PC-3 (cell line): ENCODE measurements at regions not wholly inside any gene's neighbourhood (a gene's known extent, or its start where the extent isn't known, plus 50 kb on each side); places are given as distances from the start of the nearest gene placed in this dataset.

Source experiments
- ATAC-seq: fragments of 200-7000 bp; cut with Tn5 transposase; 2 replicates; pipeline ENCODE4 v1.9.1; 2020; ENCODE audit warnings: mild to moderate bottlenecking, moderate library complexity
- BruUV-seq: library from RNA; stranded (reverse); fragments of 400-500 nt; replicated peaks from 2 replicates; lab custom pipeline; 2021; lab: Mats Ljungman, UMichigan
- CTCF ChIA-PET: fragments of 300-600 bp; sonication (Branson Sonifier 250); formaldehyde crosslinking; loops from one replicate; lab custom pipeline; 2022; ENCODE audit warnings: antibody characterized with exemption; lab: Charles Lee
- POLR2A ChIA-PET: fragments of 300-600 bp; sonication (Branson Sonifier 250); formaldehyde crosslinking; loops from one replicate; lab custom pipeline; 2022; ENCODE audit warnings: antibody characterized with exemption; ENCODE audit not compliant: unreplicated experiment; lab: Charles Lee
- DNase-seq: peaks from one replicate; pipeline ENCODE4 v3.0.0-alpha.2; 2015
- H2AFZ ChIP-seq: fragments of 300-600 bp; sonication (generic); 2 replicates; pipeline ENCODE4 v1.6.0; 2016; ENCODE audit warnings: antibody characterized with exemption, low read length
- H3F3A ChIP-seq: fragments of 300-600 bp; sonication (generic); one replicate; pipeline ENCODE4 v1.6.0; 2017; ENCODE audit warnings: antibody characterized with exemption, low read length, control low read depth, mild to moderate bottlenecking; ENCODE audit not compliant: unreplicated experiment
- H3K27ac ChIP-seq: fragments of 300-600 bp; sonication (generic); 2 replicates; pipeline ENCODE4 v1.5.1; 2016; ENCODE audit warnings: mild to moderate bottlenecking, low read length
- H3K27me3 ChIP-seq: fragments of 300-600 bp; sonication (generic); 2 replicates; pipeline ENCODE4 v1.6.1; 2016; ENCODE audit warnings: low read length, mixed read lengths
- H3K36me3 ChIP-seq: fragments of 300-600 bp; sonication (generic); 2 replicates; pipeline ENCODE4 v1.6.1; 2016; ENCODE audit warnings: low read depth, mixed run types, low read length, mixed read lengths
- H3K4me1 ChIP-seq: fragments of 300-600 bp; sonication (generic); 2 replicates; pipeline ENCODE4 v1.5.1; 2016; ENCODE audit warnings: low read length; ENCODE audit not compliant: insufficient read depth
- H3K4me2 ChIP-seq: fragments of 300-600 bp; sonication (generic); 2 replicates; pipeline ENCODE4 v1.6.0; 2016; ENCODE audit warnings: low read length
- H3K4me3 ChIP-seq: fragments of 300-600 bp; sonication (generic); 2 replicates; pipeline ENCODE4 v1.5.1; 2016; ENCODE audit warnings: mild to moderate bottlenecking, low read length, mixed read lengths
- H3K79me2 ChIP-seq: fragments of 300-600 bp; sonication (generic); 2 replicates; pipeline ENCODE4 v1.6.1; 2017; ENCODE audit warnings: low read length, mixed read lengths
- H3K9ac ChIP-seq: fragments of 300-600 bp; sonication (generic); 2 replicates; pipeline ENCODE4 v1.6.0; 2016; ENCODE audit warnings: mild to moderate bottlenecking, low read length
- H3K9me2 ChIP-seq: fragments of 300-600 bp; sonication (generic); replicated peaks from 2 replicates; pipeline ENCODE4 v1.6.1; 2016; ENCODE audit warnings: mixed run types, low read length, mixed read lengths
- H3K9me3 ChIP-seq: fragments of 300-600 bp; sonication (generic); 2 replicates; pipeline ENCODE4 v1.6.1; 2016; ENCODE audit warnings: low read length, mixed read lengths
- H4K20me1 ChIP-seq: fragments of 300-600 bp; sonication (generic); 2 replicates; pipeline ENCODE4 v1.6.1; 2016; ENCODE audit warnings: low read length, mixed read lengths
- EZH2 ChIP-seq: fragments of 300-600 bp; sonication (generic); IDR thresholded peaks from one replicate; pipeline ENCODE4 v1.6.1; 2017; ENCODE audit warnings: antibody characterized with exemption, mild to moderate bottlenecking, low read length; ENCODE audit not compliant: unreplicated experiment
- EZH2phosphoT487 ChIP-seq: fragments of 300-600 bp; sonication (generic); IDR thresholded peaks from 2 replicates; pipeline ENCODE4 v1.6.1; 2018; ENCODE audit warnings: mild to moderate bottlenecking, antibody characterized with exemption, low read length, borderline replicate concordance
- intact Hi-C: fragments of 100-400 bp; cut with micrococcal nuclease; formaldehyde crosslinking; loops from 2 replicates; pipeline ENCODE4 v1.9.0; 2023
- TF ChIP-seq, protein P1 (sequence below): fragments of 300-600 bp; sonication (generic); conservative IDR thresholded peaks from 2 replicates; pipeline ENCODE4 v1.5.1; 2017; ENCODE audit warnings: antibody characterized with exemption, low read depth, mild to moderate bottlenecking, low read length

DNA sequence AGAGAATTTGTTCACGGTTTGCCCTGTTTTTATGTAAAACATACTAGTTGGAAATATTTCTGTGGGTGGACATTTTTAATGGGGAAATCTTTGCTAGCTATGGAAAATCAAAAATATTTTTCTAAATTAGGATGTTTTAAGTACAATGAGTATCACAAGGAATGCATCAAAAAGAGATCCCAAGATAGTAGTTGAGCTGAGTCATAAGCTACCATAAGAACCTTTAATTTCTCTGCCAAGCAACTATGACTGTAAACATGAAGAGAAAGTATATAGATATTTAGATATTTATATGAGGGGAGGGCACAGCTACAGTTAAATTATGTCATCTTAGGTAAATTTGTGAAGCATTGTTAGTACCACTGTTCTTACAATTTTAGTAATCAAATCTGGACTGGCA, 646.2 kb downstream of the XIRP2 start:
- no peaks in the 10 kb centered on the region for H4K20me1 ChIP-seq
- H3K27ac ChIP-seq, result no peak overlapping the region
- H3K4me1 ChIP-seq, result no peaks in the 10 kb centered on the region
- POLR2A ChIA-PET, result no interaction called here
- DNase-seq (no peak), ATAC-seq (peak; percentile 61)
- no peaks in the 10 kb centered on the region for H3K9me2 ChIP-seq
- intact Hi-C loops, result no loop called here
- H3K9ac ChIP-seq, result no peak overlapping the region
- TF ChIP-seq EZH2phosphoT487, result no peak
- TF ChIP-seq, protein P1, sequence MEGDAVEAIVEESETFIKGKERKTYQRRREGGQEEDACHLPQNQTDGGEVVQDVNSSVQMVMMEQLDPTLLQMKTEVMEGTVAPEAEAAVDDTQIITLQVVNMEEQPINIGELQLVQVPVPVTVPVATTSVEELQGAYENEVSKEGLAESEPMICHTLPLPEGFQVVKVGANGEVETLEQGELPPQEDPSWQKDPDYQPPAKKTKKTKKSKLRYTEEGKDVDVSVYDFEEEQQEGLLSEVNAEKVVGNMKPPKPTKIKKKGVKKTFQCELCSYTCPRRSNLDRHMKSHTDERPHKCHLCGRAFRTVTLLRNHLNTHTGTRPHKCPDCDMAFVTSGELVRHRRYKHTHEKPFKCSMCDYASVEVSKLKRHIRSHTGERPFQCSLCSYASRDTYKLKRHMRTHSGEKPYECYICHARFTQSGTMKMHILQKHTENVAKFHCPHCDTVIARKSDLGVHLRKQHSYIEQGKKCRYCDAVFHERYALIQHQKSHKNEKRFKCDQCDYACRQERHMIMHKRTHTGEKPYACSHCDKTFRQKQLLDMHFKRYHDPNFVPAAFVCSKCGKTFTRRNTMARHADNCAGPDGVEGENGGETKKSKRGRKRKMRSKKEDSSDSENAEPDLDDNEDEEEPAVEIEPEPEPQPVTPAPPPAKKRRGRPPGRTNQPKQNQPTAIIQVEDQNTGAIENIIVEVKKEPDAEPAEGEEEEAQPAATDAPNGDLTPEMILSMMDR, result no peak
- TF ChIP-seq EZH2, result no peak
- no peaks in the 10 kb centered on the region for H3K27me3 ChIP-seq
- H3K4me2 ChIP-seq, result no peak overlapping the region
- no peak overlapping the region for H3K4me3 ChIP-seq
- H3K79me2 ChIP-seq, result no peaks in the 10 kb centered on the region
- BruUV-seq, result no TSS peak
- CTCF ChIA-PET, result no interaction called here
- no peaks in the 10 kb centered on the region for H3F3A ChIP-seq
- no peaks in the 10 kb centered on the region for H3K9me3 ChIP-seq
- no peaks in the 10 kb centered on the region for H3K36me3 ChIP-seq
- H2AFZ ChIP-seq, result no peak overlapping the region

DNA sequence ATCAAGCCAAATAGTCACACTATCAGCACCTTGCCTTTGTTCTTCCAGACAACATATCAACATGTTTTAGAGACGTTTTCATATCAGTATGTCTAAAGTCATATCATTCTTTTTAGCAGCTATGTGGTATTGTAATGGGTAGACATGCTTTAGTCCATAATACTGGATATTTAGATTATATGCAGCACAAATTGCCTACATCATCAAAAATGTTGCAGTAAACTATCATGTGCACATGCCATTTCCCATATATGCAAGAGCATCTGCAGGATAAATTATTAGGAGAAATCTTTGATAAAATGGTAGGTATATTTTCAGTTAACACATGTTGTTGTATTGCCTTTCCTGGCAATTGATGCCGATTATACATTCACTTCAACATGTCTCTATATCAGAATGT, 636.5 kb downstream of the XIRP2 start:
- H3K36me3 ChIP-seq, result no peaks in the 10 kb centered on the region
- ChIA-PET CTCF (no interaction called here), POLR2A (no interaction called here)
- BruUV-seq, result no TSS peak
- H3K4me3 ChIP-seq, result no peak overlapping the region
- ATAC-seq, result no peak
- no peaks in the 10 kb centered on the region for H3F3A ChIP-seq
- TF ChIP-seq EZH2phosphoT487, result no peak
- TF ChIP-seq EZH2, result no peak
- TF ChIP-seq, protein P1, result no peak
- no peak overlapping the region for H3K27ac ChIP-seq
- no peak overlapping the region for H2AFZ ChIP-seq
- intact Hi-C loops, result no loop called here
- H3K4me2 ChIP-seq, result no peak overlapping the region
- H3K27me3 ChIP-seq, result no peaks in the 10 kb centered on the region
- no peaks in the 10 kb centered on the region for H3K9me2 ChIP-seq
- no peak overlapping the region for H3K9ac ChIP-seq
- DNase-seq, result no peak
- H3K4me1 ChIP-seq, result no peaks in the 10 kb centered on the region
- H3K9me3 ChIP-seq, result no peaks in the 10 kb centered on the region
- H4K20me1 ChIP-seq, result no peaks in the 10 kb centered on the region
- H3K79me2 ChIP-seq, result no peaks in the 10 kb centered on the region

- DNase-seq (peak; percentile 19), ATAC-seq (peak; percentile 36)
- Histone ChIP-seq H3K4me3 (no peak overlapping the region; the same call in 1 of the 2 replicates), H3K4me1 (peaks cover 25% of the 10 kb centered on the region), H3F3A (peaks cover 7% of the 10 kb centered on the region), H3K79me2 (no peaks in the 10 kb centered on the region), H2AFZ (no peak overlapping the region), H3K27ac (peak overlapping the region; percentile 69), H3K27me3 (no peaks in the 10 kb centered on the region), H3K36me3 (no peaks in the 10 kb centered on the region), H3K9me2 (no peaks in the 10 kb centered on the region), H4K20me1 (no peaks in the 10 kb centered on the region), H3K9ac (no peak overlapping the region; the same call in 1 of the 2 replicates), H3K9me3 (no peaks in the 10 kb centered on the region), H3K4me2 (peak overlapping the region; percentile 41)
- ChIA-PET POLR2A (no interaction called here), CTCF (no interaction called here)
- TF ChIP-seq, protein P1, result no peak
- TF ChIP-seq EZH2 (no peak), EZH2phosphoT487 (no peak)
- BruUV-seq, result no TSS peak
- intact Hi-C loops, result no loop called here
Measured at GRCh38 chr2:167510071-167510759, 621.9 kb downstream of the XIRP2 start.
